Esophagus (tissue), 2 donors: ENCODE measurements at regions not wholly inside any gene's neighbourhood (a gene's known extent, or its start where the extent isn't known, plus 50 kb on each side); places are given as distances from the start of the nearest gene placed in this dataset.
A peak's percentile ranks its signal among the peaks of the same experiment; 100 is the strongest.

Experiments
- H3K27ac ChIP-seq, 2 donors: one replicate each; pipeline ENCODE4 v1.5.1; 2013; ENCODE audit warnings: low read depth in 2 of 2, mild to moderate bottlenecking in 2 of 2, inconsistent platforms in 1 of 2, low read length in 1 of 2, moderate library complexity in 1 of 2
- H3K27me3 ChIP-seq, 2 donors: one replicate each; pipeline ENCODE4 v1.6.1; 2013; ENCODE audit warnings: low read length in 2 of 2, control low read depth in 1 of 2, mild to moderate bottlenecking in 1 of 2; ENCODE audit not compliant: insufficient read depth in 2 of 2, control insufficient read depth in 1 of 2
- H3K36me3 ChIP-seq, 2 donors: one replicate each; pipeline ENCODE4 v1.6.1; 2013; ENCODE audit warnings: low read length in 1 of 2; ENCODE audit not compliant: control insufficient read depth in 2 of 2, insufficient read depth in 2 of 2
- H3K4me1 ChIP-seq, 2 donors: one replicate each; pipeline ENCODE4 v1.6.1; 2013; ENCODE audit warnings: low read length in 1 of 2; ENCODE audit not compliant: control insufficient read depth in 2 of 2, insufficient read depth in 2 of 2
- H3K4me3 ChIP-seq, 2 donors: one replicate each; pipeline ENCODE4 v1.5.1; 2013; ENCODE audit warnings: low read length in 2 of 2, mild to moderate bottlenecking in 2 of 2, low read depth in 1 of 2, moderate library complexity in 1 of 2
- H3K9me3 ChIP-seq, 2 donors: one replicate each; pipeline ENCODE4 v1.6.1; 2013; ENCODE audit warnings: mild to moderate bottlenecking in 2 of 2, low read depth in 1 of 2, low read length in 1 of 2, moderate library complexity in 1 of 2; ENCODE audit not compliant: control insufficient read depth in 2 of 2, insufficient read depth in 1 of 2
- WGBS, 2 donors: extraction: QIAGEN DNeasy Blood & Tissue Kit; methylation state at CpG; one replicate each; pipeline ENCODE4 v1.1.7; 2013; 5-methylcytosine and 5-hydroxymethylcytosine counted together
- donor health status: healthy with polysubstance abuse.
- donor health status: Bipolar disorder and iron deficiency.

DNA sequence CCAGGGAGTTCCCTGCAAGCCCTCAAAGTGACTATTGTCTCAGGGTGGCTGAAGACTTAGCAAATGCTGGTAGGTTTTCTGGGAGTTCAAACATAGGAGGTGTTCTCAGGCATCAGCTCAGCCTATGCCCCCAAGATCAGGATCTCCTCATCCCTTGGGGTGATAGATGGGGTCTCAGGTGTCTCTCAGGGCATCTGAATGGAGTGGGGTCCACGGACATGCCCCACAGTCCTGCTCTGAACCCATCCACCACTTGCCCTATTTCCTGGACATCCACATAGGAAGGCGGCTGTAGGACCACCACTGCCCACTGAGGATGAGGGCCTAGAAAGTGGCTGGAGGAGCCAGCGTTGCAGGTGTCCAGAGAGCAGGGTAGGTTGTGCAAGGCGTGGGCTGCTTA lies 287.0 kb upstream of the CXCR4 start:
- H3K27ac ChIP-seq, result no peak overlapping the region
- no peaks in the 10 kb centered on the region for H3K27me3 ChIP-seq
- peaks cover 3 to 6% of the 10 kb centered on the region in 2 donors for H3K4me1 ChIP-seq
- no peak overlapping the region for H3K4me3 ChIP-seq
- no peaks in the 10 kb centered on the region for H3K36me3 ChIP-seq
- H3K9me3 ChIP-seq, result no peaks in the 10 kb centered on the region
- 77 to 87% methylated on average over 4 of the region's 4 CpGs for WGBS, 2 donors

- no peak overlapping the region for H3K4me3 ChIP-seq
- H3K9me3 ChIP-seq, result no peaks in the 10 kb centered on the region
- H3K27me3 ChIP-seq, result no peaks in the 10 kb centered on the region
- no peaks in the 10 kb centered on the region for H3K36me3 ChIP-seq
- peaks cover 3 to 6% of the 10 kb centered on the region in 2 donors for H3K4me1 ChIP-seq
- H3K27ac ChIP-seq, result no peak overlapping the region
Measured at GRCh38 chr2:136404176-136404575, 286.2 kb upstream of the CXCR4 start.

DNA sequence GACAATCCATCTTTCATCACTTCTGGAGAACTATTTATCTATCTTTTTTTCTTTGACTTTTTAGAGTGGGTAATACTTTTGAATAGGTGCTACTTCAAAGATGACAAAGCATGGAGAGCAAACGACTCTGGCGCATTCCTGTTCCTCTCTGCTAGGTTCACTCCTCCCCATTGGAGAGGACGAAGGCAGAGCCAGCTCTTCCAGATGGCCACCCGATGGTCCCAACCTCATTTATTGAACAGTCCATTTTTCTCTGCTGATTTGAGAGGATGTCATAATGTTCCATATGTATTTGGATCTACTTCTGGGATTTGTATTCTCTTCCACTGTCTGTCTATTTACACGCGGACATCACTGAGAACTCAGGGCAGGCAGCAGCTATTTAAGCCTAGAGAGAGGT lies 284.3 kb upstream of the CXCR4 start:
- no peaks in the 10 kb centered on the region for H3K36me3 ChIP-seq
- H3K4me1 ChIP-seq, result no peaks in the 10 kb centered on the region
- H3K27ac ChIP-seq, result no peak overlapping the region
- H3K27me3 ChIP-seq, result no peaks in the 10 kb centered on the region
- no peaks in the 10 kb centered on the region for H3K9me3 ChIP-seq
- WGBS, 2 donors, result 79 to 81% methylated on average over 6 of the region's 6 CpGs
- no peak overlapping the region for H3K4me3 ChIP-seq

DNA sequence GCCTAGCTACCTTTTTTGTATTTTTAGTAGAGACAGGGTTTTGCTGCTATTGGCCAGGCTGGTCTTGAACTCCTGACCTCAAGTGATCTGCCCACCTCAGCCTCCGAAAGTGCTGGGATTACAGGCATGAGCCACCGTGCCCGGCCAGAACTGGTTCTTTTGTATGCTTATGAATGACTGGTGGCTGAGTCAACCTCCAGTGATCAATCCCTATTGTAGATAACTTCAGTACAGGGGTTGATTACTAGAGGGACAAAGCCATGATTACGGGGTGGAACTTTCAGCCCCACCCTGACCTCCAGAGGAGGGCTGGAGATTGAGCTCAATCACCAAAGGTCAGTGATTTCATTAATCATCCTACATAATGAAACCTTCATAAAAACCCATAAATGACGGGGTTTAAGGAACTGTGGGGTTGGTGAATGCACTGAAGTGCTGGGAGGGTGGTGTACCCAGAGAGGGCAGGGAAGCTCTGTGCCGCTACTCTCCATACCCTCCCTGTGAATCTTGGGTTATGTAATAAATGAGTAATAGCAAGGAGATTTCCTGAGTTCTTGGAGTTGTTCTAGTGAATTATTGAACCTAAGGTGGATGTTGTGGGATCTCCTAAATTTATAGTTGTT lies 281.8 kb upstream of the CXCR4 start:
- 51 to 53% methylated on average over 6 of the region's 6 CpGs for whole genome bisulfite sequencing, 2 donors
- H3K27me3 ChIP-seq, result no peaks in the 10 kb centered on the region

GRCh38 chr2:136395582-136395981 lies 277.6 kb upstream of the CXCR4 start:
- no peak overlapping the region for H3K4me3 ChIP-seq
- H3K36me3 ChIP-seq, result no peaks in the 10 kb centered on the region
- H3K27ac ChIP-seq, result peak overlapping the region in 1 of 2 donors; percentile 55
- H3K9me3 ChIP-seq, result no peaks in the 10 kb centered on the region
- H3K4me1 ChIP-seq, result no peaks in the 10 kb centered on the region
- no peaks in the 10 kb centered on the region for H3K27me3 ChIP-seq
- WGBS, 2 donors, result 94 to 96% methylated on average over 2 of the region's 2 CpGs

More for the DNA sequence above, 281.8 kb upstream of the CXCR4 start:
- Histone ChIP-seq H3K27ac (peak overlapping the region; percentile 37 to 66), H3K4me1 (no peaks in the 10 kb centered on the region), H3K4me3 (no peak overlapping the region), H3K9me3 (no peaks in the 10 kb centered on the region), H3K36me3 (no peaks in the 10 kb centered on the region)

DNA sequence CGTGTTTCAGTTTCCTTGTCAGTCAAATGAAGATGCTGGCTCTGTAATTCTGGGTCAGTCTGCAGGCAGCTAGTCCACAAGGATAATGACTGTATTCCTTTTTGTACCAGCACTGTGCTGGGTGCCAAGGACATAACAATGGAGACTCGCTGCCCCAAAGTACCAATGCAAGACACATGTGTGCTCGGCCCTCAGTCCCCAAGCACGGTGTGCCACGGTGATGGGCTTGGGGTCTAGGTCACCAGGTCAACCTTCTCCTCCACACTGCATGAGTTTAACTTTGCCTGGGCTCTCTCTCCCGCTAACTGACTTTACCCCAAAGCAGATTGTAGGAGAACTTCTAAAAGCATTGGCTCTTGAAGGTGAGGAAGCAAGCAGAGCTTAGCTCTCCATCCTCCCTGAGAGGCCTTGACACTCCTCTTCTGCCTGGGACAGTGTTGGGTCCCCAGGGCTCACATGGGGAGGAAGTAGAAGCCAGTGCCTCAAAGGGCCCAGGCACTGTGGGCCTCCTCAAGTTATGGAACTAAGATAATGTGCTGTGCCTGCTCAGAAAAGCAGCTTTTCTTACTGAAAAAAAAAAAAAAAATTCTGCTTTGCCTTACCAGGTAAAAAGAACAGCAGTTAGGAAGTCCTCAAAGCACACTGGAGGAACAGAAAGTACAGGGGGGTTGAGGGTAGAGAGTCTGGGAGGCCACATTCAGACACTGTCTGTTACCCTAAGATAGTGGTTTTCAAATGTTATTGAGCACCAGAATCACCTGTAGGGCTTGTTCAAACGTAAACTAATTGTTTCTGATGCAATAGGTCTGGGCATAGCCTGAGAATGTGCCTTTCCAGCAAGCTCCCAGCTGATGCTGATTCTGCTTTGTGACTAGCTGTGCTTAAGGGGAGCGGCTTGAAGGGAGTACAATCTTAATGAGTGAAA lies 276.4 kb upstream of the CXCR4 start:
- Histone ChIP-seq H3K4me3 (no peak overlapping the region), H3K36me3 (no peaks in the 10 kb centered on the region), H3K27me3 (no peaks in the 10 kb centered on the region), H3K9me3 (no peaks in the 10 kb centered on the region), H3K27ac (peak overlapping the region in 1 of 2 donors; percentile 74), H3K4me1 (no peaks in the 10 kb centered on the region)
- WGBS, 2 donors, result 82 to 84% methylated on average over 8 of the region's 8 CpGs

GRCh38 chr2:136393514-136393913 lies 275.6 kb upstream of the CXCR4 start:
- Histone ChIP-seq H3K27ac (no peak overlapping the region), H3K9me3 (no peaks in the 10 kb centered on the region), H3K27me3 (no peaks in the 10 kb centered on the region), H3K4me1 (no peaks in the 10 kb centered on the region), H3K36me3 (no peaks in the 10 kb centered on the region), H3K4me3 (no peak overlapping the region)
- WGBS, 2 donors, result 83 to 97% methylated on average over 1 of the region's 1 CpG

GRCh38 chr2:136392897-136393505 lies 275.1 kb upstream of the CXCR4 start:
- Histone ChIP-seq H3K4me3 (no peak overlapping the region), H3K27ac (peak overlapping the region; percentile 54 to 64), H3K27me3 (no peaks in the 10 kb centered on the region), H3K9me3 (no peaks in the 10 kb centered on the region), H3K36me3 (no peaks in the 10 kb centered on the region), H3K4me1 (no peaks in the 10 kb centered on the region)
- WGBS, 2 donors, result 63 to 74% methylated on average over 4 of the region's 4 CpGs

- H3K4me3 ChIP-seq, result no peak overlapping the region
- 52 to 67% methylated on average over 3 of the region's 3 CpGs for WGBS, 2 donors
- H3K27me3 ChIP-seq, result no peaks in the 10 kb centered on the region
- no peak overlapping the region for H3K27ac ChIP-seq
- no peaks in the 10 kb centered on the region for H3K4me1 ChIP-seq
- H3K36me3 ChIP-seq, result no peaks in the 10 kb centered on the region
- no peaks in the 10 kb centered on the region for H3K9me3 ChIP-seq
Measured at GRCh38 chr2:136389809-136390208, 271.9 kb upstream of the CXCR4 start.
